HG02678 (cell line): ENCODE measurements at regions not wholly inside any gene's neighbourhood (a gene's known extent, or its start where the extent isn't known, plus 50 kb on each side); places are given as distances from the start of the nearest gene placed in this dataset.

Source experiments
- ATAC-seq: cut with Tn5 transposase; IDR thresholded peaks from one replicate; pipeline ENCODE4 v1.9.1; 2021; ENCODE audit warnings: mild to moderate bottlenecking, moderate library complexity; ENCODE audit not compliant: unreplicated experiment

GRCh38 chr16:49216593-49216992, 65.0 kb downstream of the CBLN1 start:
- no peak for ATAC-seq

- no peak for ATAC-seq
Measured at GRCh38 chr16:49213594-49213993, 68.0 kb downstream of the CBLN1 start.

- ATAC-seq = no peak
Measured at GRCh38 chr16:49204191-49204590, 77.4 kb downstream of the CBLN1 start.

GRCh38 chr16:49203361-49203760, 78.3 kb downstream of the CBLN1 start:
- ATAC-seq = no peak

GRCh38 chr16:49201118-49201517, 80.5 kb downstream of the CBLN1 start:
- no peak for ATAC-seq

- ATAC-seq = no peak
Measured at GRCh38 chr16:49200223-49200820, 81.3 kb downstream of the CBLN1 start.

GRCh38 chr16:49195237-49195548, 86.4 kb downstream of the CBLN1 start:
- ATAC-seq = no peak

- ATAC-seq = no peak
Measured at GRCh38 chr16:49194537-49195236, 87.0 kb downstream of the CBLN1 start.

GRCh38 chr16:49193596-49193995, 88.0 kb downstream of the CBLN1 start:
- no peak for ATAC-seq

GRCh38 chr16:49189286-49189685, 92.4 kb downstream of the CBLN1 start:
- ATAC-seq = no peak

GRCh38 chr16:49183911-49184310, 97.7 kb downstream of the CBLN1 start:
- ATAC-seq = no peak

GRCh38 chr16:49181791-49182518, 99.7 kb downstream of the CBLN1 start:
- ATAC-seq = no peak

GRCh38 chr16:49179714-49180330, 101.8 kb downstream of the CBLN1 start:
- ATAC-seq = no peak

GRCh38 chr16:49168126-49168525, 113.5 kb downstream of the CBLN1 start:
- no peak for ATAC-seq

- no peak for ATAC-seq
Measured at GRCh38 chr16:49165025-49165424, 116.6 kb downstream of the CBLN1 start.

- ATAC-seq = no peak
Measured at GRCh38 chr16:49161191-49161590, 120.4 kb downstream of the CBLN1 start.

- ATAC-seq = no peak
Measured at GRCh38 chr16:49158029-49158642, 123.5 kb downstream of the CBLN1 start.

- no peak for ATAC-seq
Measured at GRCh38 chr16:49150341-49150740, 131.3 kb downstream of the CBLN1 start.

GRCh38 chr16:49148410-49148809, 133.2 kb downstream of the CBLN1 start:
- ATAC-seq = no peak

GRCh38 chr16:49140618-49141017, 141.0 kb downstream of the CBLN1 start:
- ATAC-seq = no peak

- no peak for ATAC-seq
Measured at GRCh38 chr16:49130397-49130796, 151.2 kb downstream of the CBLN1 start.
